ENCODE measurements at regions not wholly inside any gene's neighbourhood (a gene's known extent, or its start where the extent isn't known, plus 50 kb on each side); places are given as distances from the start of the nearest gene placed in this dataset.

- no peak for TF ChIP-seq CTCF (IDR thresholded peaks at IDR 0.05; ENCODE audit: poor library complexity, severe bottlenecking)
- TF ChIP-seq EP300 (conservative IDR thresholded peaks at IDR 0.05; ENCODE audit: poor library complexity, severe bottlenecking) = no peak
- TF ChIP-seq MXI1 (conservative IDR thresholded peaks at IDR 0.05; ENCODE audit: poor library complexity, severe bottlenecking) = no peak
These were observed 258.1 kb upstream of the RAB4A start for GRCh38 chr1:229012823-229013222.
